Lower lobe of right lung (tissue), 2 donors: ENCODE measurements at regions not wholly inside any gene's neighbourhood (a gene's known extent, or its start where the extent isn't known, plus 50 kb on each side); places are given as distances from the start of the nearest gene placed in this dataset.
A peak's percentile ranks its signal among the peaks of the same experiment; 100 is the strongest.

Source experiments
- ATAC-seq, 2 donors: fragments of 200-7000 bp; cut with Tn5 transposase; one replicate each; pipeline ENCODE4 v1.9.1; 2020 to 2022; ENCODE audit warnings: mild to moderate bottlenecking in 2 of 2, moderate library complexity in 2 of 2
- DNase-seq: peaks from one replicate; pipeline ENCODE4 v3.0.0-alpha.2; 2020
- H3K27ac ChIP-seq: fragments of 200-600 bp; one replicate; pipeline ENCODE4 v1.8.0; 2022
- H3K27me3 ChIP-seq: fragments of 200-600 bp; one replicate; pipeline ENCODE4 v1.8.0; 2022; ENCODE audit warnings: low read depth
- H3K36me3 ChIP-seq: fragments of 200-600 bp; one replicate; pipeline ENCODE4 v1.8.0; 2022; ENCODE audit warnings: mild to moderate bottlenecking
- H3K4me1 ChIP-seq: fragments of 200-600 bp; one replicate; pipeline ENCODE4 v1.8.0; 2022
- H3K4me3 ChIP-seq: fragments of 200-600 bp; one replicate; pipeline ENCODE4 v1.8.0; 2022; ENCODE audit warnings: mild to moderate bottlenecking
- H3K9me3 ChIP-seq: fragments of 200-600 bp; one replicate; pipeline ENCODE4 v1.8.0; 2022
- CTCF ChIP-seq: fragments of 200-600 bp; IDR thresholded peaks from one replicate; pipeline ENCODE4 v1.8.0; 2022; ENCODE audit warnings: antibody characterized with exemption, mild to moderate bottlenecking
- intact Hi-C: fragments of 100-400 bp; cut with DNase I; formaldehyde crosslinking; loops from one replicate; pipeline ENCODE4 v1.11.0; 2022
- donor health status: DM: no; HTN: yes; CAD: no; lungs with severe emphysema.

DNA sequence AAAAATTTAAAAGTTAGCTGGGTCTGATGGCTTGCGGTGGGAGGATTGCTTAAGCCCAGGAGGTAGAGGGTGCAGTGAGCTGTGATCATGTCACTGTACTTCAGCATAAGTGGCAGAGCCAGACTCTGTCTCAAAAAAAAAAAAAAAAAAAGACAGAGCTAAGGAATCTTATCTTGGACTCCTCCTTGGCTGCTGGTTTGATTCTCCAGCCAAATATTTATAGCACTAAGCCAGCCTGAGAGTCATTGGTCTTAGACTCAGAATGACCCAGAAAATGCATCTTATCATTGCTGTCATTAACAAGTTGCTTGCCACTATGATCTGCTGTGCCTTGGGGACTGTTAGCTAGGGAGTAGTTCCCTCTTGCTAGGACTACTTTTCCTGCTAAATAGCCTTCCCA lies 164.7 kb downstream of the GNAT3 start:
- Histone ChIP-seq H3K4me3 (no peak overlapping the region), H3K27ac (no peak overlapping the region), H3K4me1 (no peaks in the 10 kb centered on the region), H3K36me3 (no peaks in the 10 kb centered on the region), H3K9me3 (no peaks in the 10 kb centered on the region), H3K27me3 (no peaks in the 10 kb centered on the region)
- no peak for DNase-seq
- intact Hi-C loops = no loop called here
- TF ChIP-seq CTCF = no peak
- no peak for ATAC-seq

DNA sequence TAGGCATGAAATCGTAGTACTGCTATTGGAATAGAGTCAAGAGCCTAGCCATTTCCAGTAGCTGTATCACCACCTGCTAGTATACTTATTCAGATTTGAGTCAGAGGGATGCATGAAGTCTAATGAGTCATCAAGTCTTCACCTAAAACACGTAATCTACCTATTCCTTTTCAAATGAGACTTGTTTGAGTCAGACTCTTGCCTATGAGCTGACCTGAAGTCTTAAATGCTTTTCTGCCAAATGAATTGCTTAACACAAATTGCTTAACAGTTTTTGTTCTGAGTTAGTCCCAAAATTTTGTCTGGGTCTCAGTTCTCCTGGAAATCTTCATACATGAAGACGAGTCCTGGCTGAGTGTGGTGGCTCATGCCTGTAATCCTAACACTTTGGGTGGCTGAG lies 165.2 kb downstream of the GNAT3 start:
- H3K4me1 ChIP-seq = no peaks in the 10 kb centered on the region
- H3K36me3 ChIP-seq = no peaks in the 10 kb centered on the region
- ATAC-seq = peak in 1 of 2 donors; percentile 43
- no peaks in the 10 kb centered on the region for H3K27me3 ChIP-seq
- H3K9me3 ChIP-seq = no peaks in the 10 kb centered on the region
- no peak for DNase-seq
- intact Hi-C loops = no loop called here
- H3K27ac ChIP-seq = no peak overlapping the region
- TF ChIP-seq CTCF = no peak
- no peak overlapping the region for H3K4me3 ChIP-seq

GRCh38 chr7:80335511-80336231 lies 176.2 kb downstream of the GNAT3 start:
- peaks cover 10% of the 10 kb centered on the region for H3K4me1 ChIP-seq
- H3K4me3 ChIP-seq = no peak overlapping the region
- no peak for TF ChIP-seq CTCF
- H3K36me3 ChIP-seq = no peaks in the 10 kb centered on the region
- intact Hi-C loops = no loop called here
- H3K27ac ChIP-seq = no peak overlapping the region
- DNase-seq (no peak), ATAC-seq (no peak)
- H3K9me3 ChIP-seq = no peaks in the 10 kb centered on the region
- H3K27me3 ChIP-seq = no peaks in the 10 kb centered on the region

GRCh38 chr7:80334908-80335307 lies 177.0 kb downstream of the GNAT3 start:
- Histone ChIP-seq H3K27me3 (no peaks in the 10 kb centered on the region), H3K27ac (no peak overlapping the region), H3K9me3 (no peaks in the 10 kb centered on the region), H3K4me1 (peaks cover 10% of the 10 kb centered on the region), H3K4me3 (no peak overlapping the region), H3K36me3 (no peaks in the 10 kb centered on the region)
- no peak for TF ChIP-seq CTCF
- intact Hi-C loops = no loop called here
- DNase-seq (no peak), ATAC-seq (no peak)

GRCh38 chr7:80334196-80334595 lies 177.7 kb downstream of the GNAT3 start:
- Histone ChIP-seq H3K4me3 (no peak overlapping the region), H3K9me3 (no peaks in the 10 kb centered on the region), H3K36me3 (no peaks in the 10 kb centered on the region), H3K4me1 (peaks cover 10% of the 10 kb centered on the region), H3K27ac (no peak overlapping the region), H3K27me3 (no peaks in the 10 kb centered on the region)
- no peak for ATAC-seq
- no peak for TF ChIP-seq CTCF
- no peak for DNase-seq
- intact Hi-C loops = no loop called here
